Endothelial cell (in vitro differentiated cells): ENCODE measurements at regions not wholly inside any gene's neighbourhood (a gene's known extent, or its start where the extent isn't known, plus 50 kb on each side); places are given as distances from the start of the nearest gene placed in this dataset.

ENCODE experiments used
- DNase-seq: peaks from one replicate; pipeline ENCODE4 v3.0.0; 2021; ENCODE audit warnings: low spot score
- H3K27ac Mint-ChIP-seq: one replicate; pipeline ENCODE4 v1.8.0; 2021; ENCODE audit warnings: mixed read lengths, inconsistent platforms; ENCODE audit not compliant: unreplicated experiment
- H3K27me3 Mint-ChIP-seq: one replicate; pipeline ENCODE4 v1.8.0; 2021; ENCODE audit warnings: mild to moderate bottlenecking, moderate library complexity, mixed read lengths, inconsistent platforms; ENCODE audit not compliant: unreplicated experiment
- H3K36me3 Mint-ChIP-seq: one replicate; pipeline ENCODE4 v1.8.0; 2021; ENCODE audit warnings: mild to moderate bottlenecking, low read depth, mixed read lengths, inconsistent platforms; ENCODE audit not compliant: unreplicated experiment
- H3K4me1 Mint-ChIP-seq: one replicate; pipeline ENCODE4 v1.8.0; 2021; ENCODE audit warnings: mild to moderate bottlenecking, mixed read lengths, inconsistent platforms; ENCODE audit not compliant: unreplicated experiment
- H3K4me3 Mint-ChIP-seq: one replicate; pipeline ENCODE4 v1.8.0; 2021; ENCODE audit warnings: mild to moderate bottlenecking, mixed read lengths, inconsistent platforms; ENCODE audit not compliant: unreplicated experiment
- H3K9me3 Mint-ChIP-seq: one replicate; pipeline ENCODE4 v1.8.0; 2021; ENCODE audit warnings: mixed read lengths, inconsistent platforms; ENCODE audit not compliant: unreplicated experiment
- CTCF ChIP-seq: fragments of 200-600 bp; sonication (generic); IDR thresholded peaks from one replicate; pipeline ENCODE4 v1.5.0; 2021; ENCODE audit warnings: antibody characterized with exemption; ENCODE audit not compliant: unreplicated experiment

- TF ChIP-seq CTCF: no peak
- H3K27ac Mint-ChIP-seq: no peak overlapping the region
- no peaks in the 10 kb centered on the region for H3K36me3 Mint-ChIP-seq
- no peaks in the 10 kb centered on the region for H3K9me3 Mint-ChIP-seq
- peaks cover 10% of the 10 kb centered on the region for H3K4me1 Mint-ChIP-seq
- H3K4me3 Mint-ChIP-seq: no peak overlapping the region
- peaks cover 5% of the 10 kb centered on the region for H3K27me3 Mint-ChIP-seq
- no peak for DNase-seq
These were observed 325.2 kb downstream of the MN1 start for GRCh38 chr22:27476318-27476717.

- H3K27ac Mint-ChIP-seq: no peak overlapping the region
- H3K9me3 Mint-ChIP-seq: no peaks in the 10 kb centered on the region
- no peak overlapping the region for H3K4me3 Mint-ChIP-seq
- TF ChIP-seq CTCF: no peak
- H3K36me3 Mint-ChIP-seq: no peaks in the 10 kb centered on the region
- no peak for DNase-seq
- peaks cover 5% of the 10 kb centered on the region for H3K27me3 Mint-ChIP-seq
- peaks cover 10% of the 10 kb centered on the region for H3K4me1 Mint-ChIP-seq
These were observed 324.8 kb downstream of the MN1 start for GRCh38 chr22:27476729-27477128.

GRCh38 chr22:27477171-27477570 is 324.4 kb downstream of the MN1 start:
- TF ChIP-seq CTCF: no peak
- H3K27ac Mint-ChIP-seq: no peak overlapping the region
- H3K4me1 Mint-ChIP-seq: peaks cover 10% of the 10 kb centered on the region
- no peak overlapping the region for H3K4me3 Mint-ChIP-seq
- no peak for DNase-seq
- peaks cover 5% of the 10 kb centered on the region for H3K27me3 Mint-ChIP-seq
- H3K36me3 Mint-ChIP-seq: no peaks in the 10 kb centered on the region
- no peaks in the 10 kb centered on the region for H3K9me3 Mint-ChIP-seq

GRCh38 chr22:27480487-27480886 is 321.1 kb downstream of the MN1 start:
- H3K4me3 Mint-ChIP-seq: no peak overlapping the region
- DNase-seq: no peak
- no peaks in the 10 kb centered on the region for H3K9me3 Mint-ChIP-seq
- H3K27ac Mint-ChIP-seq: no peak overlapping the region
- peaks cover 4% of the 10 kb centered on the region for H3K4me1 Mint-ChIP-seq
- H3K27me3 Mint-ChIP-seq: peaks cover 5% of the 10 kb centered on the region
- no peak for TF ChIP-seq CTCF
- no peaks in the 10 kb centered on the region for H3K36me3 Mint-ChIP-seq

GRCh38 chr22:27482402-27482801 is 319.2 kb downstream of the MN1 start:
- Mint-ChIP-seq H3K9me3 (no peaks in the 10 kb centered on the region), H3K4me1 (no peaks in the 10 kb centered on the region), H3K27me3 (peaks cover 6% of the 10 kb centered on the region), H3K36me3 (no peaks in the 10 kb centered on the region), H3K27ac (no peak overlapping the region), H3K4me3 (no peak overlapping the region)
- no peak for DNase-seq
- TF ChIP-seq CTCF: no peak
